Caco-2 (cell line): ENCODE measurements at regions not wholly inside any gene's neighbourhood (a gene's known extent, or its start where the extent isn't known, plus 50 kb on each side); places are given as distances from the start of the nearest gene placed in this dataset.

ENCODE experiments used
- BruUV-seq: library from RNA; stranded (reverse); fragments of 400-500 nt; replicated peaks from 2 replicates; lab custom pipeline; 2021; lab: Mats Ljungman, UMichigan
- CTCF ChIA-PET: fragments of 300-600 bp; sonication (Branson Sonifier 250); formaldehyde crosslinking; loops from one replicate; lab custom pipeline; 2022; ENCODE audit warnings: antibody characterized with exemption; lab: Charles Lee
- POLR2A ChIA-PET: fragments of 300-600 bp; sonication (Branson Sonifier 250); formaldehyde crosslinking; loops from one replicate; lab custom pipeline; 2022; ENCODE audit warnings: antibody characterized with exemption; lab: Charles Lee
- DNase-seq, 2 experiments: peaks; one replicate each; pipeline versions ENCODE4 v3.0.0 to v3.0.0-alpha.2; 2020 to 2022
- H3K27me3 ChIP-seq: replicated peaks from 2 replicates; pipeline ENCODE4 v1.6.0; 2011; ENCODE audit warnings: low read length; ENCODE audit not compliant: control insufficient read depth, insufficient read depth
- H3K36me3 ChIP-seq: 2 replicates; pipeline ENCODE4 v1.5.1; 2011; ENCODE audit warnings: low read length; ENCODE audit not compliant: control insufficient read depth, insufficient read depth
- H3K4me1 ChIP-seq: fragments of 250-450 bp; sonication (Bioruptor Pico); 2 replicates; pipeline ENCODE4 v1.5.1; 2020; ENCODE audit warnings: mild to moderate bottlenecking
- H3K4me3 ChIP-seq: 2 replicates; pipeline ENCODE4 v1.5.1; 2011; ENCODE audit warnings: low read depth, mild to moderate bottlenecking, control low read depth, low read length
- H3K9me3 ChIP-seq: fragments of 250-450 bp; sonication (Bioruptor Pico); 2 replicates; pipeline ENCODE4 v1.5.1; 2020; ENCODE audit warnings: mild to moderate bottlenecking, moderate library complexity
- H3K27ac Mint-ChIP-seq: one replicate; pipeline ENCODE4 v1.8.0; 2022; ENCODE audit warnings: mixed read lengths; ENCODE audit not compliant: unreplicated experiment
- H3K27me3 Mint-ChIP-seq: one replicate; pipeline ENCODE4 v1.8.0; 2022; ENCODE audit warnings: mixed read lengths; ENCODE audit not compliant: insufficient read depth, unreplicated experiment
- H3K36me3 Mint-ChIP-seq: one replicate; pipeline ENCODE4 v1.8.0; 2022; ENCODE audit warnings: mild to moderate bottlenecking, mixed read lengths; ENCODE audit not compliant: insufficient read depth, unreplicated experiment
- H3K4me1 Mint-ChIP-seq: one replicate; pipeline ENCODE4 v1.8.0; 2022; ENCODE audit warnings: low read depth, mixed read lengths; ENCODE audit not compliant: unreplicated experiment
- H3K4me3 Mint-ChIP-seq: one replicate; pipeline ENCODE4 v1.8.0; 2022; ENCODE audit warnings: mild to moderate bottlenecking, moderate library complexity, mixed read lengths; ENCODE audit not compliant: unreplicated experiment
- H3K9me3 Mint-ChIP-seq: one replicate; pipeline ENCODE4 v1.8.0; 2022; ENCODE audit warnings: mixed read lengths; ENCODE audit not compliant: unreplicated experiment
- intact Hi-C: fragments of 100-400 bp; cut with micrococcal nuclease; formaldehyde crosslinking; loops from one replicate; pipeline ENCODE4 v1.10.0; 2022; ENCODE audit not compliant: unreplicated experiment
- TF ChIP-seq, protein P1 (sequence below), 2 experiments: fragments of 200-600 bp in 1 of 2; IDR thresholded peaks; 1 replicate in 1 of 2; 2 replicates in 1 of 2; pipeline versions ENCODE4 v1.5.1 to v1.8.0; 2011 to 2022; ENCODE audit warnings: antibody characterized with exemption in 1 of 2, control low read depth in 1 of 2, inconsistent platforms in 1 of 2, low read depth in 1 of 2, low read length in 1 of 2, mild to moderate bottlenecking in 1 of 2, moderate library complexity in 1 of 2; ENCODE audit not compliant: insufficient read depth in 1 of 2, severe bottlenecking in 1 of 2, unreplicated experiment in 1 of 2

DNA sequence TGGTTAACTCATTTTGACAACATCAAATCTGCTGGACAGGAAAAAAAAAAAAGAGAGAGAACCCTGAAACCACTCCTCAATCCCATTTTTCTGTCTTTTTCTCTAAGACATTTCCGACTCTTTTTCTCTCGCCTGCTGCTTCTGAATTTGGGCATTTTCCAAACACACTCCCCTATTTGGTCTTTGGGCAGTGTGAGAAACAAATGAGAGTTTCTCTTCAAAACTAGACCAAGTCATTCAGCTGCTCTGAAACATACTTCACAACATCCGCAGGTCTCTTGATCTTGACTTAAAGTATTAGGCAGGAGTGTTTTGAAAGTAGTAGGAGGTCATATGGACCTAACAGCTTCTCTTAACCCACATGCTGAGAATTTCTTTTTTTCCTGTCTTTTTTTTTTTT is 364.8 kb upstream of the ESRRG start:
- H3K4me1 Mint-ChIP-seq: peaks cover 9% of the 10 kb centered on the region
- Histone ChIP-seq H3K9me3 (no peaks in the 10 kb centered on the region), H3K27me3 (no peaks in the 10 kb centered on the region), H3K4me3 (no peak overlapping the region), H3K36me3 (no peaks in the 10 kb centered on the region), H3K4me1 (peaks cover 3% of the 10 kb centered on the region; the same call in 1 of the 2 replicates)
- no peak for DNase-seq
- ChIA-PET POLR2A (no interaction called here), CTCF (interaction anchor here (0.6 kb wide), 1 partner anchor 27 kb away, joined by 4 read pairs; no protein-coding TSS in a partner anchor)
- H3K36me3 Mint-ChIP-seq: no peaks in the 10 kb centered on the region
- H3K27ac Mint-ChIP-seq: no peak overlapping the region
- no peaks in the 10 kb centered on the region for H3K9me3 Mint-ChIP-seq
- no TSS peak for BruUV-seq
- TF ChIP-seq, protein P1, sequence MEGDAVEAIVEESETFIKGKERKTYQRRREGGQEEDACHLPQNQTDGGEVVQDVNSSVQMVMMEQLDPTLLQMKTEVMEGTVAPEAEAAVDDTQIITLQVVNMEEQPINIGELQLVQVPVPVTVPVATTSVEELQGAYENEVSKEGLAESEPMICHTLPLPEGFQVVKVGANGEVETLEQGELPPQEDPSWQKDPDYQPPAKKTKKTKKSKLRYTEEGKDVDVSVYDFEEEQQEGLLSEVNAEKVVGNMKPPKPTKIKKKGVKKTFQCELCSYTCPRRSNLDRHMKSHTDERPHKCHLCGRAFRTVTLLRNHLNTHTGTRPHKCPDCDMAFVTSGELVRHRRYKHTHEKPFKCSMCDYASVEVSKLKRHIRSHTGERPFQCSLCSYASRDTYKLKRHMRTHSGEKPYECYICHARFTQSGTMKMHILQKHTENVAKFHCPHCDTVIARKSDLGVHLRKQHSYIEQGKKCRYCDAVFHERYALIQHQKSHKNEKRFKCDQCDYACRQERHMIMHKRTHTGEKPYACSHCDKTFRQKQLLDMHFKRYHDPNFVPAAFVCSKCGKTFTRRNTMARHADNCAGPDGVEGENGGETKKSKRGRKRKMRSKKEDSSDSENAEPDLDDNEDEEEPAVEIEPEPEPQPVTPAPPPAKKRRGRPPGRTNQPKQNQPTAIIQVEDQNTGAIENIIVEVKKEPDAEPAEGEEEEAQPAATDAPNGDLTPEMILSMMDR (IDR thresholded peaks at IDR 0.05; ENCODE audit: insufficient read depth in 1 of 2, low read depth in 1 of 2, low read length in 1 of 2, severe bottlenecking in 1 of 2, unreplicated experiment in 1 of 2): no peak
- peak overlapping the region; percentile 34 for H3K4me3 Mint-ChIP-seq
- intact Hi-C loops: no loop called here
- H3K27me3 Mint-ChIP-seq: peaks cover 7% of the 10 kb centered on the region

DNA sequence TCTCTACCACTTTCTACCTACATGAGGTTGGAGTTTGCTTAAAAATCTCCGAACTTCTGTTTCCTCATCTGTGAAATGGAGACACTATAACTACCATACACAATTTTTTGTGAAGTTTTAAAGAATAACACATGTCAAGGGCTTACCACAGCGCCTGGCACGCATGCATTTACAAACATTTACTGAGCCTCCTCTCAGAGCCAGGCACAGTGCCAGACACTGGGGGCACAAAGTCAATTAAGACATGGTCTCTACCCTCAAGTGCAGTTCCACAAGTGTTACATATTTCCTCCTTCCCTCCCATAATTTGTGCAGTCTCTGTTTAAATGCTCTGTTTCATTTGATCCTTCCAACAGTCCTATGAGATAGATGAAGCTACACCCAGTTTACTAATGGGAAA is 356.4 kb upstream of the ESRRG start:
- CTCF ChIA-PET: no interaction called here
- no peak for DNase-seq
- POLR2A ChIA-PET: no interaction called here
- BruUV-seq: no TSS peak
- TF ChIP-seq, protein P1 (IDR thresholded peaks at IDR 0.05; ENCODE audit: insufficient read depth in 1 of 2, low read depth in 1 of 2, low read length in 1 of 2, severe bottlenecking in 1 of 2, unreplicated experiment in 1 of 2): no peak
- intact Hi-C loops: no loop called here
- Mint-ChIP-seq H3K27ac (no peak overlapping the region), H3K36me3 (no peaks in the 10 kb centered on the region), H3K4me3 (no peak overlapping the region), H3K9me3 (no peaks in the 10 kb centered on the region), H3K4me1 (peaks cover 6% of the 10 kb centered on the region), H3K27me3 (no peaks in the 10 kb centered on the region)
- no peaks in the 10 kb centered on the region for H3K27me3 ChIP-seq
- H3K36me3 ChIP-seq: no peaks in the 10 kb centered on the region
- no peaks in the 10 kb centered on the region for H3K9me3 ChIP-seq
- no peaks in the 10 kb centered on the region for H3K4me1 ChIP-seq
- H3K4me3 ChIP-seq: no peak overlapping the region

DNA sequence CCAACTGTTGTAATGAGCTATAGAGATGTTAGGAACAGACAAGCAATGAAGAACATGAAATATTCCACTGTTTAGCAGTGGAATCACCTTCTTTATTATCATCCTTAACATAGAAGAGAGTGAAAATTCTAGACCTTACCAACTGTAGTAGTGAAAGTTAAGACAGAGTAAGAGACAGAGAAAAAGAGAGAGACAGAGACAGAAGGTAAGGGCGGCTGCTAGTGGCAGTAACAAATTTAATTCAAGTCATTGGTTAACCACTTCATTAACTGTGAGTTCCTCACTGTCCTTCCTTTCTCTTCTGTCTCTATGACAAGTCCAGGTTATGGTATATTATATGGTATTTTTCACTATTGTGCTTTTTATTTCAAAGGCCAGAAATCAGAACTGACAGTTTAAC is 355.7 kb upstream of the ESRRG start:
- Histone ChIP-seq H3K9me3 (no peaks in the 10 kb centered on the region), H3K4me1 (no peaks in the 10 kb centered on the region), H3K27me3 (no peaks in the 10 kb centered on the region), H3K36me3 (no peaks in the 10 kb centered on the region), H3K4me3 (no peak overlapping the region)
- Mint-ChIP-seq H3K27me3 (no peaks in the 10 kb centered on the region), H3K27ac (no peak overlapping the region), H3K36me3 (no peaks in the 10 kb centered on the region), H3K9me3 (no peaks in the 10 kb centered on the region), H3K4me3 (no peak overlapping the region), H3K4me1 (peaks cover 6% of the 10 kb centered on the region)
- intact Hi-C loops: no loop called here
- CTCF ChIA-PET: no interaction called here
- no peak for DNase-seq
- POLR2A ChIA-PET: no interaction called here
- TF ChIP-seq, protein P1 (IDR thresholded peaks at IDR 0.05; ENCODE audit: insufficient read depth in 1 of 2, low read depth in 1 of 2, low read length in 1 of 2, severe bottlenecking in 1 of 2, unreplicated experiment in 1 of 2): no peak
- BruUV-seq: no TSS peak
